NB4 (cell line): ENCODE measurements at regions not wholly inside any gene's neighbourhood (a gene's known extent, or its start where the extent isn't known, plus 50 kb on each side); places are given as distances from the start of the nearest gene placed in this dataset.

Experiments used
- CTCF ChIP-seq: IDR thresholded peaks from one replicate; pipeline ENCODE4 v1.5.1; 2012; ENCODE audit warnings: low read depth, low read length
- MAX ChIP-seq: IDR thresholded peaks from 2 replicates; pipeline ENCODE4 v1.6.1; 2011; ENCODE audit warnings: low read depth, low read length
- POLR2A ChIP-seq: IDR thresholded peaks from 2 replicates; pipeline ENCODE4 v1.6.1; 2011; ENCODE audit warnings: mild to moderate bottlenecking; ENCODE audit not compliant: insufficient read length; ENCODE audit errors: extremely low read depth

- TF ChIP-seq CTCF (no peak), POLR2A (no peak), MAX (no peak)
These were observed 225.4 kb downstream of the RBM19 start for GRCh38 chr12:113740699-113741098.
